ENCODE measurements at regions not wholly inside any gene's neighbourhood (a gene's known extent, or its start where the extent isn't known, plus 50 kb on each side); places are given as distances from the start of the nearest gene placed in this dataset.

- DNase-seq (ENCODE audit: low read depth), result no peak
- H3K4me3 ChIP-seq (ENCODE audit: low read depth, low read length), result no peak overlapping the region
Observed at GRCh38 chr6:40719671-40720374, 132.7 kb upstream of the LRFN2 start.

GRCh38 chr6:40718401-40718800 lies 131.2 kb upstream of the LRFN2 start:
- H3K4me3 ChIP-seq (ENCODE audit: low read depth, low read length), result no peak overlapping the region
- no peak for TF ChIP-seq CTCF (IDR thresholded peaks at IDR 0.05; ENCODE audit: control insufficient read depth, extremely low read depth, insufficient read depth)

More at GRCh38 chr6:40719671-40720374, 132.7 kb upstream of the LRFN2 start:
- TF ChIP-seq CTCF (IDR thresholded peaks at IDR 0.05; ENCODE audit: control insufficient read depth, extremely low read depth, insufficient read depth), result no peak

GRCh38 chr6:40717411-40718057 lies 130.4 kb upstream of the LRFN2 start:
- DNase-seq (ENCODE audit: low read depth), result no peak
- no peak overlapping the region for H3K4me3 ChIP-seq (ENCODE audit: low read depth, low read length)
- no peak for TF ChIP-seq CTCF (IDR thresholded peaks at IDR 0.05; ENCODE audit: control insufficient read depth, extremely low read depth, insufficient read depth)

More at GRCh38 chr6:40718401-40718800, 131.2 kb upstream of the LRFN2 start:
- DNase-seq (ENCODE audit: low read depth), result no peak

GRCh38 chr6:40715570-40716403 lies 128.6 kb upstream of the LRFN2 start:
- no peak for TF ChIP-seq CTCF (IDR thresholded peaks at IDR 0.05; ENCODE audit: control insufficient read depth, extremely low read depth, insufficient read depth)
- no peak for DNase-seq (ENCODE audit: low read depth)
- no peak overlapping the region for H3K4me3 ChIP-seq (ENCODE audit: low read depth, low read length)

GRCh38 chr6:40714576-40715564 lies 127.7 kb upstream of the LRFN2 start:
- 0 out of 2 replicates have a peak, but pooled peaks have one; percentile 11 for TF ChIP-seq CTCF (IDR thresholded peaks at IDR 0.05; ENCODE audit: control insufficient read depth, extremely low read depth, insufficient read depth)
- DNase-seq (ENCODE audit: low read depth), result peak; percentile 85
- no peak overlapping the region for H3K4me3 ChIP-seq (ENCODE audit: low read depth, low read length)

- TF ChIP-seq CTCF (IDR thresholded peaks at IDR 0.05; ENCODE audit: control insufficient read depth, extremely low read depth, insufficient read depth), result no peak
- no peak overlapping the region for H3K4me3 ChIP-seq (ENCODE audit: low read depth, low read length)
- DNase-seq (ENCODE audit: low read depth), result no peak
Observed at GRCh38 chr6:40714143-40714542, 127.0 kb upstream of the LRFN2 start.

Measured in LNCaP clone FGC (cell line).